BLaER1 treated with 17β-estradiol and CSF1 and Interleukin-3, amounts not matched to agents 10 nM and 100 nM (cell line): ENCODE measurements at regions not wholly inside any gene's neighbourhood (a gene's known extent, or its start where the extent isn't known, plus 50 kb on each side); places are given as distances from the start of the nearest gene placed in this dataset.
A peak's percentile ranks its signal among the peaks of the same experiment; 100 is the strongest.

Source experiments
- H3K27ac ChIP-seq, 11 experiments: shearing (Covaris generic); formaldehyde crosslinking; 2 replicates each; pipeline ENCODE4 v1.8.1; 2022
- H3K27me3 ChIP-seq, 11 experiments: shearing (Covaris generic); formaldehyde crosslinking; 2 replicates each; pipeline ENCODE4 v1.8.1; 2022
- H3K36me3 ChIP-seq, 11 experiments: shearing (Covaris generic); formaldehyde crosslinking; 2 replicates each; pipeline ENCODE4 v1.8.1; 2022
- H3K4me1 ChIP-seq, 10 experiments: shearing (Covaris generic); formaldehyde crosslinking; 2 replicates each; pipeline ENCODE4 v1.8.1; 2022
- H3K4me2 ChIP-seq, 11 experiments: shearing (Covaris generic); formaldehyde crosslinking; 2 replicates each; pipeline ENCODE4 v1.8.1; 2022
- H3K4me3 ChIP-seq, 10 experiments: shearing (Covaris generic); formaldehyde crosslinking; 2 replicates each; pipeline ENCODE4 v1.8.1; 2022
- H3K9ac ChIP-seq, 11 experiments: shearing (Covaris generic); formaldehyde crosslinking; 2 replicates each; pipeline ENCODE4 v1.8.1; 2022
- H3K9me3 ChIP-seq, 11 experiments: shearing (Covaris generic); formaldehyde crosslinking; replicated peaks in 1 of 11; 2 replicates each; pipeline ENCODE4 v1.8.1; 2022
- H4K20me1 ChIP-seq, 11 experiments: shearing (Covaris generic); formaldehyde crosslinking; 2 replicates each; pipeline ENCODE4 v1.8.1; 2022
- Cebpa-rat ChIP-seq, 11 experiments: shearing (Covaris generic); IDR thresholded peaks; 2 replicates each; pipeline ENCODE4 v1.8.1; 2022

GRCh38 chr2:216306868-216307267 is 65.4 kb downstream of the MARCHF4 start:
- H3K4me2 ChIP-seq = peak overlapping the region; percentile 76 to 91 (median 86)

GRCh38 chr2:216305574-216305973 is 66.7 kb downstream of the MARCHF4 start:
- H3K27ac ChIP-seq = no peak overlapping the region
- H3K27me3 ChIP-seq = no peaks in the 10 kb centered on the region
- no peak overlapping the region for H3K4me2 ChIP-seq
- H3K9me3 ChIP-seq = no peaks in the 10 kb centered on the region
- H3K4me3 ChIP-seq = no peak overlapping the region
- H4K20me1 ChIP-seq = no peaks in the 10 kb centered on the region
- H3K36me3 ChIP-seq = no peaks in the 10 kb centered on the region
- TF ChIP-seq Cebpa-rat (IDR thresholded peaks at IDR 0.05) = no peak
- peaks cover 34 to 45% (median 41%) of the 10 kb centered on the region in 10 experiments for H3K4me1 ChIP-seq
- no peak overlapping the region for H3K9ac ChIP-seq

More at GRCh38 chr2:216306868-216307267, 65.4 kb downstream of the MARCHF4 start:
- H3K27ac ChIP-seq = peak overlapping the region in 7 of 11 experiments; percentile 59 to 77 (median 69); a peak in 14 of 22 replicates
- peak overlapping the region in 6 of 11 experiments; percentile 14 to 61 (median 42); a peak in 7 of 22 replicates for H3K9ac ChIP-seq
- H3K9me3 ChIP-seq = no peaks in the 10 kb centered on the region
- no peaks in the 10 kb centered on the region for H3K27me3 ChIP-seq
- peak overlapping the region in 3 of 10 experiments; percentile 14 to 27 (median 21); a peak in 2 of 20 replicates for H3K4me3 ChIP-seq
- TF ChIP-seq Cebpa-rat (IDR thresholded peaks at IDR 0.05) = no peak
- H3K4me1 ChIP-seq = peaks cover 34 to 52% (median 41%) of the 10 kb centered on the region in 10 experiments
- H3K36me3 ChIP-seq = no peaks in the 10 kb centered on the region
- no peaks in the 10 kb centered on the region for H4K20me1 ChIP-seq

DNA sequence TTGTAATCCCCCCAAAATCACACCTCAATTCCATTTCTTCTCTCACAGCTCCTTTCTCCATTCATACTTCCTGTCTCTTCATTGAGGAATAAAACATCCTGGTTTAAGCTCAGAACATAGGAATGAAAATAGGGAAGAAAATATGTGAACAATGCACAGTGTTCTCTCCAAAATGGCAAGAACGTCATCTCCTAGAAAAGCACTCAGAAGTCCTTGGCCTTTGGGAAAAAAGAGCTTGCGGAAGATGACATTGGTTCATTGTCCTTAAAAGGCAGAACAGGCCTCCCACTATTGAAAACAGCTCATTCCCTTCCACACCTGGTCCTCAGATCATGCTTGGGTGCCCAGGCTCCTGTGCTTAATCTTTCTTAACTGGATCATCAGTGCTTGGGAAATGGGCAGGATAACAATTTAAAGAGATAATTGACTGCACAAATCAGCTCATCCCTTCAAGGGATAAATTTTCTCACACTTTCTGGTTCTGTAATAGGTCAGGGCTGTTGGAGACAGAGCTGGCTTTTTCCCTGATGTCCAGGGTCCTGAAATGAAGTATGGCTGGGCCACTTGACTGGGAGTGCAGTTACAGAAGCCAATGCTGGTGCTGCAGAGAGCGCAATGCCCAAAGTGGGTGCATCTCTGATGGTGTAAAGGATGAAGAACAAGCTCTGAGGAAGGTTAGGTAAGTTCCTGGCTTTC is 69.2 kb downstream of the MARCHF4 start:
- H3K4me2 ChIP-seq = no peak overlapping the region
- H3K27ac ChIP-seq = no peak overlapping the region
- no peaks in the 10 kb centered on the region for H4K20me1 ChIP-seq
- H3K9me3 ChIP-seq = no peaks in the 10 kb centered on the region
- H3K27me3 ChIP-seq = no peaks in the 10 kb centered on the region
- H3K4me3 ChIP-seq = no peak overlapping the region
- no peak for TF ChIP-seq Cebpa-rat (IDR thresholded peaks at IDR 0.05)
- no peaks in the 10 kb centered on the region for H3K36me3 ChIP-seq
- H3K9ac ChIP-seq = no peak overlapping the region
- peaks cover 17 to 29% (median 19%) of the 10 kb centered on the region in 10 experiments for H3K4me1 ChIP-seq

DNA sequence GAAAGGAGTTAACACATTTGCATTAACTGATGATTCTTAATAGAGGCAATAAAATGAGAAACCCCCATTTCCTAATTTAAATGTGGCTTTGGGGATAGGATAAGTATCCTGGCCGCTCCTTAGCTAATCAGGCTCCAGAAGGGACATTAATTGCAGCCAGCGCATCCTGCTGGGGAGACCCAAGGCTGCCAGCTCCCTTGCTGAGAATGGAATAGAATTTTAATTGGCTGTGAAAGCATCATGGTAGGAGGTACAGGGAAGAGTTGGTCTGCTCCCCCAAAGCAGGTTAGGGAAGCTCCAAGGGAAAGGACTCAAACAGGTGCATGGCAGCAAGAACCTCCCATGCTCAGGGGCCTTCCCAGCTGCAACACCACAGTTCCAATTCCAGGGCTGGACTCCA is 71.4 kb downstream of the MARCHF4 start:
- Histone ChIP-seq H3K4me1 (peaks cover 0 to 21% (median 4%) of the 10 kb centered on the region in 10 experiments; a peak in 8 of 20 replicates), H3K36me3 (no peaks in the 10 kb centered on the region), H3K4me3 (no peak overlapping the region), H3K9me3 (peaks cover 0 to 5% (median 0%) of the 10 kb centered on the region in 11 experiments; a peak in 2 of 22 replicates), H4K20me1 (no peaks in the 10 kb centered on the region), H3K27me3 (no peaks in the 10 kb centered on the region), H3K27ac (no peak overlapping the region), H3K4me2 (no peak overlapping the region), H3K9ac (no peak overlapping the region)
- no peak for TF ChIP-seq Cebpa-rat (IDR thresholded peaks at IDR 0.05)

- Histone ChIP-seq H3K4me3 (no peak overlapping the region), H3K4me2 (peak overlapping the region in 3 of 11 experiments; percentile 3 to 6 (median 4); a peak in 4 of 22 replicates), H3K27me3 (no peaks in the 10 kb centered on the region), H3K36me3 (no peaks in the 10 kb centered on the region), H3K4me1 (peaks cover 0 to 33% (median 11%) of the 10 kb centered on the region in 10 experiments; a peak in 13 of 20 replicates), H3K27ac (no peak overlapping the region), H4K20me1 (no peaks in the 10 kb centered on the region), H3K9ac (no peak overlapping the region), H3K9me3 (peaks cover 0 to 5% (median 0%) of the 10 kb centered on the region in 11 experiments; a peak in 2 of 22 replicates)
- no peak for TF ChIP-seq Cebpa-rat (IDR thresholded peaks at IDR 0.05)
Measured at GRCh38 chr2:216299588-216299987, 72.7 kb downstream of the MARCHF4 start.

DNA sequence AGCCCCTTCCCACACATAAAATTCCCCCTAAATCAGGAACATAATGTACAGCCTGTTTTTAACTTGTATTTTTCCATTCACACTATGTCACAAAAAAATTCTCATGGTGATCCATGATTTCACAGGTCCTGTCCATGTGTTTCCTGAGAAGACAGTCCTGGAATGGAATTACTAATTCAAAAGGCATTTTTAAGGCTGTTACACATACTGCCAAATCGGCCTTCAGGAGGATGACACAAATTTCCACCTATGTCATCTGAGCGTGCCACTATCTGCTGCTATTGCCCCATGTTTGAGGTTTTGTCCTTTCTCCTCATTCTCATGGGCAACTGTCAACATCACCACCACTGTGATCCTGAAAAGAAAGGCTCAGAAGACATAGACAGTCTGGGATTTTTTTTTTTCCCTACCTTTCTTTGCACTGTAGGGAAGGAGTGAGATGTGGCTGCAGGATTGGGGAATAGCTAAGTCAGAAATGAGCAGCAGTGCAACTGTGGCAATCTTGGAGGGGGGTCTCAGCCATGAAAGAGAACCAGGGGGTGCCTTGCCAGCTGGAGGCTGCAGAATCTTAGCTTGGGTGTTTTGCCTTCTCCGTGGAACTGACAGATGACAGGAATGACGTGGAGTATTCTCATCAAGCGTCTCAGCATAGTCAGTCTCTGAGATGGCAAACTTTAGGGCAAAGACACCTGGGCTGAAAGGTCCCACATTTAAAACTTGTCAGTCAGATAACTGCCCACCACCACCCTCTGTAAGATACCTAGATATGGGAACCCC is 73.4 kb downstream of the MARCHF4 start:
- peaks cover 0 to 39% (median 18%) of the 10 kb centered on the region in 10 experiments; a peak in 13 of 20 replicates for H3K4me1 ChIP-seq
- no peak overlapping the region for H3K4me3 ChIP-seq
- H3K27ac ChIP-seq = no peak overlapping the region
- H3K36me3 ChIP-seq = no peaks in the 10 kb centered on the region
- H3K27me3 ChIP-seq = no peaks in the 10 kb centered on the region
- no peak overlapping the region for H3K9ac ChIP-seq
- TF ChIP-seq Cebpa-rat (IDR thresholded peaks at IDR 0.05) = no peak
- H3K4me2 ChIP-seq = peak overlapping the region in 2 of 11 experiments; percentile 4 to 6; a peak in 3 of 22 replicates
- H3K9me3 ChIP-seq = peaks cover 0 to 5% (median 0%) of the 10 kb centered on the region in 11 experiments; a peak in 2 of 22 replicates
- H4K20me1 ChIP-seq = no peaks in the 10 kb centered on the region

GRCh38 chr2:216296856-216297255 is 75.4 kb downstream of the MARCHF4 start:
- no peak overlapping the region for H3K9ac ChIP-seq
- no peaks in the 10 kb centered on the region for H3K27me3 ChIP-seq
- no peak overlapping the region for H3K27ac ChIP-seq
- peaks cover 0 to 45% (median 19%) of the 10 kb centered on the region in 10 experiments; a peak in 13 of 20 replicates for H3K4me1 ChIP-seq
- H4K20me1 ChIP-seq = no peaks in the 10 kb centered on the region
- peaks cover 0 to 5% (median 0%) of the 10 kb centered on the region in 11 experiments; a peak in 2 of 22 replicates for H3K9me3 ChIP-seq
- no peaks in the 10 kb centered on the region for H3K36me3 ChIP-seq
- no peak for TF ChIP-seq Cebpa-rat (IDR thresholded peaks at IDR 0.05)
- no peak overlapping the region for H3K4me3 ChIP-seq
- H3K4me2 ChIP-seq = peak overlapping the region in 5 of 11 experiments; percentile 25 to 59 (median 26); a peak in 6 of 22 replicates

GRCh38 chr2:216294305-216294704 is 78.0 kb downstream of the MARCHF4 start:
- H3K4me2 ChIP-seq = peak overlapping the region in 8 of 11 experiments; percentile 14 to 66 (median 48); a peak in 14 of 22 replicates
- no peak overlapping the region for H3K4me3 ChIP-seq
- H3K36me3 ChIP-seq = no peaks in the 10 kb centered on the region
- H3K27ac ChIP-seq = no peak overlapping the region; a peak in 1 of 22 replicates
- peaks cover 0 to 40% (median 19%) of the 10 kb centered on the region in 10 experiments; a peak in 13 of 20 replicates for H3K4me1 ChIP-seq
- peaks cover 0 to 5% (median 0%) of the 10 kb centered on the region in 11 experiments; a peak in 2 of 22 replicates for H3K9me3 ChIP-seq
- TF ChIP-seq Cebpa-rat (IDR thresholded peaks at IDR 0.05) = no peak
- no peaks in the 10 kb centered on the region for H3K27me3 ChIP-seq
- H4K20me1 ChIP-seq = no peaks in the 10 kb centered on the region
- no peak overlapping the region for H3K9ac ChIP-seq

- no peak for TF ChIP-seq Cebpa-rat (IDR thresholded peaks at IDR 0.05)
- Histone ChIP-seq H3K4me2 (peak overlapping the region in 8 of 11 experiments; percentile 14 to 66 (median 48); a peak in 14 of 22 replicates), H3K9me3 (peaks cover 0 to 5% (median 0%) of the 10 kb centered on the region in 11 experiments; a peak in 2 of 22 replicates), H3K27me3 (no peaks in the 10 kb centered on the region), H3K36me3 (no peaks in the 10 kb centered on the region), H3K4me3 (no peak overlapping the region), H4K20me1 (no peaks in the 10 kb centered on the region), H3K4me1 (peaks cover 0 to 37% (median 17%) of the 10 kb centered on the region in 10 experiments; a peak in 13 of 20 replicates), H3K9ac (no peak overlapping the region), H3K27ac (no peak overlapping the region)
Measured at GRCh38 chr2:216293883-216294282, 78.4 kb downstream of the MARCHF4 start.
